Gastroesophageal sphincter (tissue), 4 donors: ENCODE measurements at regions not wholly inside any gene's neighbourhood (a gene's known extent, or its start where the extent isn't known, plus 50 kb on each side); places are given as distances from the start of the nearest gene placed in this dataset.

ENCODE experiments used
- ATAC-seq: fragments of 150-250 bp; one replicate; pipeline ENCODE4 v1.9.1; 2016; ENCODE audit warnings: mild to moderate bottlenecking, moderate library complexity
- H3K27ac ChIP-seq, 4 donors: fragments of 200-600 bp; sonication (generic) in 3 of 4; 1 replicate in 3 of 4; 2 replicates in 1 of 4; pipeline ENCODE4 v1.5.1; 2016 to 2019
- H3K27me3 ChIP-seq: fragments of 200-600 bp; sonication (generic); one replicate; pipeline ENCODE4 v1.5.1; 2019
- H3K36me3 ChIP-seq, 2 donors: fragments of 200-600 bp; sonication (generic); one replicate each; pipeline ENCODE4 v1.5.1; 2019; ENCODE audit warnings: control low read depth in 1 of 2
- H3K4me1 ChIP-seq, 3 donors: fragments of 200-600 bp; sonication (generic); 1 replicate in 2 of 3; 2 replicates in 1 of 3; pipeline ENCODE4 v1.5.1; 2016 to 2019; ENCODE audit warnings: control low read depth in 2 of 3
- H3K4me3 ChIP-seq, 2 donors: fragments of 200-600 bp; sonication (generic); one replicate each; pipeline ENCODE4 v1.5.1; 2019; ENCODE audit warnings: mild to moderate bottlenecking in 1 of 2, moderate library complexity in 1 of 2
- H3K9me3 ChIP-seq, 3 donors: fragments of 200-600 bp; sonication (generic); one replicate each; pipeline ENCODE4 v1.5.1; 2017 to 2019; ENCODE audit warnings: control low read depth in 2 of 3
- EP300 ChIP-seq: sonication (generic); formaldehyde crosslinking; IDR thresholded peaks from one replicate; pipeline ENCODE4 v1.6.1; 2017; ENCODE audit warnings: antibody characterized with exemption, mild to moderate bottlenecking
- POLR2A ChIP-seq, 2 donors: fragments of 450-650 bp; IDR thresholded peaks; one replicate each; pipeline ENCODE4 v1.6.1; 2017; ENCODE audit warnings: antibody characterized with exemption in 2 of 2, mild to moderate bottlenecking in 2 of 2, moderate library complexity in 1 of 2
- POLR2AphosphoS5 ChIP-seq: sonication (generic); formaldehyde crosslinking; IDR thresholded peaks from one replicate; pipeline ENCODE4 v1.6.1; 2017; ENCODE audit warnings: antibody characterized with exemption
- WGBS, 2 donors: methylation state at CpG; one replicate each; pipeline ENCODE4 v1.1.5; 2018; ENCODE audit warnings: low coverage in 1 of 2; 5-methylcytosine and 5-hydroxymethylcytosine counted together
- TF ChIP-seq, protein P1 (sequence below), 4 experiments: fragments of 200-600 bp in 2 of 4; fragments of 450-650 bp in 2 of 4; sonication (generic) in 1 of 4; IDR thresholded peaks; one replicate each; pipeline ENCODE4 v1.5.1; 2017 to 2019; ENCODE audit warnings: antibody characterized with exemption in 4 of 4, mild to moderate bottlenecking in 2 of 4, moderate library complexity in 2 of 4

DNA sequence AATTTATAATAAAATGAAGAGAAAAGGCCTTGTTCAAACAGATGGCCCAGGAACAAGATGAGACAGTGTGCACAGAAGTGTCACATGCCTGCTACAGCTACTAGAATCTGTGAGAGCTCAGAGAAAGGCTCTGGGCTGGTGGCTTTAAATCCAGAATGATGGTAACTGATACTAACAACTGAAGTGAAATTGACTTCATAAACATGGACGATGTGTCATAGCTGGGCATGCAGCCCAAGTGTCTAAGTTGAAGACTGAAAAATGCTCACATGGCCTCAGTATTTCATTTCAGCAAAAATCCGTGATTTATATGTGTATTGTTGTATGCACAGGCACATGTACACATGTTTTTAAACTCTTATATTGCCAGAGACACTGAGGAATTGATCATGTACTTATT lies 208.3 kb upstream of the RUNX1 start:
- H3K9me3 ChIP-seq = no peaks in the 10 kb centered on the region
- peak overlapping the region in 1 of 4 donors; percentile 21 for H3K27ac ChIP-seq
- ATAC-seq = no peak
- H3K4me3 ChIP-seq = no peak overlapping the region
- H3K27me3 ChIP-seq = peaks cover 5% of the 10 kb centered on the region
- TF ChIP-seq, protein P1, sequence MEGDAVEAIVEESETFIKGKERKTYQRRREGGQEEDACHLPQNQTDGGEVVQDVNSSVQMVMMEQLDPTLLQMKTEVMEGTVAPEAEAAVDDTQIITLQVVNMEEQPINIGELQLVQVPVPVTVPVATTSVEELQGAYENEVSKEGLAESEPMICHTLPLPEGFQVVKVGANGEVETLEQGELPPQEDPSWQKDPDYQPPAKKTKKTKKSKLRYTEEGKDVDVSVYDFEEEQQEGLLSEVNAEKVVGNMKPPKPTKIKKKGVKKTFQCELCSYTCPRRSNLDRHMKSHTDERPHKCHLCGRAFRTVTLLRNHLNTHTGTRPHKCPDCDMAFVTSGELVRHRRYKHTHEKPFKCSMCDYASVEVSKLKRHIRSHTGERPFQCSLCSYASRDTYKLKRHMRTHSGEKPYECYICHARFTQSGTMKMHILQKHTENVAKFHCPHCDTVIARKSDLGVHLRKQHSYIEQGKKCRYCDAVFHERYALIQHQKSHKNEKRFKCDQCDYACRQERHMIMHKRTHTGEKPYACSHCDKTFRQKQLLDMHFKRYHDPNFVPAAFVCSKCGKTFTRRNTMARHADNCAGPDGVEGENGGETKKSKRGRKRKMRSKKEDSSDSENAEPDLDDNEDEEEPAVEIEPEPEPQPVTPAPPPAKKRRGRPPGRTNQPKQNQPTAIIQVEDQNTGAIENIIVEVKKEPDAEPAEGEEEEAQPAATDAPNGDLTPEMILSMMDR (IDR thresholded peaks at IDR 0.05) = no peak
- TF ChIP-seq EP300 (no peak), POLR2A (IDR thresholded peaks at IDR 0.05) (no peak), POLR2AphosphoS5 (no peak)
- H3K36me3 ChIP-seq = no peaks in the 10 kb centered on the region
- H3K4me1 ChIP-seq = peaks cover 0 to 17% (median 2%) of the 10 kb centered on the region in 3 donors
- 4 to 25% methylated on average over 2 of the region's 2 CpGs for WGBS, 2 donors

DNA sequence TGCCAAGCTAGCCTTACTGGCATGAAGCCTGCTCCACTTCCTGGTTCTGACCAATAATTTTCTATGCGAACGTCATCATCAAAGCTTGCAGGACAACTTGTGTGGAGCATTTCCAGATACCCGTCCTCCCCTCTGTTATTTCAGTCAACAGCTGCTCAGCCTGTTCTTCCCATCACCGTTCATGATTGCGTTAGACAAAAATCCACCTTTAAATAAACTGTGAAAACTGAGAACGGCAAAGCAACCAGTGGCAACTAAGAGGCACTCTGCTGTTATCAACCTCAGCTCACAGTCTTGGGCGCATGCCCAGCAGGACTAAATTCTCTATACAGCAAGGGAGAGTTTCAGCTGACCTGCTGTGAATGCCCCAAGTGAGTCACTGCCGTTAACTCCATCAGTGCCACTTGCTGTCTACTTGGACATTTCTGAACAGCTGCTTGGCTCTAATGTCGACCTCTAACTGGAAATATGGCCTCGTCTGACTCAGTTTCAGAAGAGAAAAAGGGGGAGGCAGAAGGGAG lies 207.4 kb upstream of the RUNX1 start:
- H3K27ac ChIP-seq = peak overlapping the region in 1 of 4 donors; percentile 21
- peaks cover 5% of the 10 kb centered on the region for H3K27me3 ChIP-seq
- 6% methylated on average over 7 to 9 of the region's 10 CpGs for WGBS, 2 donors
- no peak overlapping the region for H3K4me3 ChIP-seq
- H3K4me1 ChIP-seq = peaks cover 0 to 17% (median 2%) of the 10 kb centered on the region in 3 donors
- TF ChIP-seq EP300 = no peak
- peak; percentile 82 for TF ChIP-seq POLR2AphosphoS5
- no peak for TF ChIP-seq POLR2A (IDR thresholded peaks at IDR 0.05)
- TF ChIP-seq, protein P1 (IDR thresholded peaks at IDR 0.05) = no peak
- no peaks in the 10 kb centered on the region for H3K9me3 ChIP-seq
- ATAC-seq = peak; percentile 72
- H3K36me3 ChIP-seq = no peaks in the 10 kb centered on the region

DNA sequence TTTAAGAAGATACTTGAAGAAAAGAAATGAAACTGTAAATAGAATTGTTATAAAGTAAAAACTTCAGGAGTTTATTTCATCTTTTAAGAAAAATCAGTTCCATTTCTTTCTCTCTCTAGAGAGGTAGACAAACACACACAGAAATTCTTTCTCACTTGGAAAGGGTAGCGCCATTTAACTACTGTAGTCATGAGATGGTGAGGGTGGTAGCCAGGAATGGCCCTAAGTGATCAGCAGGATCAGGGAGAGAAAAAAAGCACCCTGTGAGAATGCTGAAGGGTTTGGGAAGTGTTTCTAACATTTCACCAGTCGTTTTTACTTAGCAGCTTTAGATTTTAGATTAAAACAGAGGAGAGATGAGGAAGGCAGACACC lies 205.7 kb upstream of the RUNX1 start:
- H3K9me3 ChIP-seq = peaks cover 0 to 5% (median 0%) of the 10 kb centered on the region in 3 donors
- no peak for TF ChIP-seq EP300
- no peak for TF ChIP-seq POLR2A (IDR thresholded peaks at IDR 0.05)
- TF ChIP-seq POLR2AphosphoS5 = no peak
- TF ChIP-seq, protein P1 (IDR thresholded peaks at IDR 0.05) = no peak
- 71% methylated on average over 2 of the region's 2 CpGs for WGBS, 2 donors

DNA sequence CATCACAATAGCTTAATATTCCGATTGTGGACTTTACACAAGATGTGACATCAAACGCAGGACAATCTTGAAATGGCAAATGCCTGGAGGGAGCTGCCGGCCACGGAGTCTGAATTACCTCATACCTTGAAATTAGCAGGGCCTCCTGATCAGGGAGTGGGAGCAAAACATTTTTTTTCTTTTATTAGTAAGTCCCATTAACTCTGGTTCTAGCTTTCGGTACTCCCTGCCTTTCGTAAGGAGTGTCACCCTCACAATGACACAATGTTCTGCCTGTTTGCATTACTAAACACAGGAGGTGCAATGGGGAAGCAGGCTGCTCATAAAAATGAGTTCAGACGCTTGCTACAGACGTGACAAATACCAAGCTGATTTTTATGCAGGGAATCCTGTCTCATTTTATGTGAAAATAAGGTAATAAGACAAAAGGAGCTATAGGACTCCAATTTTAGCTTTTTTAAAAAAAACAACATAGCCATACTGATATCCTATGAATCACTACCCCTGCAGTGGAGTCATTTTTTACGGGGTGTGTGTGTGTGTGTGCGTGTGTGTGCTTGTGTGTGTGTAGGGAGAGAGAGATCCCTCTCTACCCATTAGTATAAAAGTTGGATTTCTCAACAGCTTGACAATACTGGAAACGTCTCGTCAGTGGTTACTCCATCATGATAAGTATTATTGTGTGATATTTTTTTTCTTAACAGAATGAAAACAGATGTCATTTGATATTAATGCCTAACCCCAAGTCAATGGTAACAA lies 205.1 kb upstream of the RUNX1 start:
- Histone ChIP-seq H3K36me3 (no peaks in the 10 kb centered on the region), H3K27me3 (peaks cover 5% of the 10 kb centered on the region), H3K9me3 (peaks cover 0 to 5% (median 0%) of the 10 kb centered on the region in 3 donors), H3K4me3 (no peak overlapping the region), H3K4me1 (peaks cover 0 to 17% (median 2%) of the 10 kb centered on the region in 3 donors), H3K27ac (no peak overlapping the region)
- peak; percentile 39 for ATAC-seq
- TF ChIP-seq, protein P1 (IDR thresholded peaks at IDR 0.05) = no peak
- no peak for TF ChIP-seq EP300
- 71 to 76% methylated on average over 11 to 12 of the region's 12 CpGs for WGBS, 2 donors

More for the DNA sequence above, 205.7 kb upstream of the RUNX1 start:
- H3K4me1 ChIP-seq = peaks cover 0 to 17% (median 2%) of the 10 kb centered on the region in 3 donors
- no peaks in the 10 kb centered on the region for H3K36me3 ChIP-seq
- no peak for ATAC-seq
- peaks cover 5% of the 10 kb centered on the region for H3K27me3 ChIP-seq
- no peak overlapping the region for H3K4me3 ChIP-seq
- H3K27ac ChIP-seq = no peak overlapping the region

DNA sequence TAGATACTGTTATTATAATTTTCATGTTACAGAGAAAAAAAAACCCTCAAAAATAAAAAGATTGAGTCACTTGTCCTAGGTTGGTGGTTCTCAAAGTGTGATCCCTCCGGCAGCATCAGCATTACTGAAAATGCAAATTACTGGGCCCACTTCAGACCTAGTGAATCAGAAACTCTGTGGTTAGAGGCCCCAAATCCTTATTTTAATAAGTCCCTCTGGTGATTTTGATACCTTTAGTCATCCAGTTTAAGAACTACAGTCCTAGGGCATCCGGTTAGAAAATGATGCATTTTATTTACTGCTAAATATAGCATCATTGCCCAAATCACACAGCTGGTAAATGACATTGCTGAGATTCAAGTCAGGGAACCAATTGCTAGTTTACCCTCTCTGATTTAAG lies 203.7 kb upstream of the RUNX1 start:
- 82 to 87% methylated on average over 2 of the region's 2 CpGs for WGBS, 2 donors

More for the DNA sequence above, 203.7 kb upstream of the RUNX1 start:
- H3K27me3 ChIP-seq = peaks cover 5% of the 10 kb centered on the region
- no peak overlapping the region for H3K27ac ChIP-seq
- TF ChIP-seq POLR2AphosphoS5 = no peak
- no peak for TF ChIP-seq EP300
- TF ChIP-seq POLR2A (IDR thresholded peaks at IDR 0.05) = no peak
- no peaks in the 10 kb centered on the region for H3K36me3 ChIP-seq
- H3K9me3 ChIP-seq = peaks cover 0 to 5% (median 0%) of the 10 kb centered on the region in 3 donors
- ATAC-seq = no peak
- H3K4me1 ChIP-seq = peaks cover 0 to 17% (median 2%) of the 10 kb centered on the region in 3 donors
- H3K4me3 ChIP-seq = no peak overlapping the region
